ENCODE measurements at regions not wholly inside any gene's neighbourhood (a gene's known extent, or its start where the extent isn't known, plus 50 kb on each side); places are given as distances from the start of the nearest gene placed in this dataset.
"Not testable (repeated sequence)": the region's sequence is repeated elsewhere in the genome, so short reads cannot be mapped to it uniquely, and the experiment has no call there.

DNA sequence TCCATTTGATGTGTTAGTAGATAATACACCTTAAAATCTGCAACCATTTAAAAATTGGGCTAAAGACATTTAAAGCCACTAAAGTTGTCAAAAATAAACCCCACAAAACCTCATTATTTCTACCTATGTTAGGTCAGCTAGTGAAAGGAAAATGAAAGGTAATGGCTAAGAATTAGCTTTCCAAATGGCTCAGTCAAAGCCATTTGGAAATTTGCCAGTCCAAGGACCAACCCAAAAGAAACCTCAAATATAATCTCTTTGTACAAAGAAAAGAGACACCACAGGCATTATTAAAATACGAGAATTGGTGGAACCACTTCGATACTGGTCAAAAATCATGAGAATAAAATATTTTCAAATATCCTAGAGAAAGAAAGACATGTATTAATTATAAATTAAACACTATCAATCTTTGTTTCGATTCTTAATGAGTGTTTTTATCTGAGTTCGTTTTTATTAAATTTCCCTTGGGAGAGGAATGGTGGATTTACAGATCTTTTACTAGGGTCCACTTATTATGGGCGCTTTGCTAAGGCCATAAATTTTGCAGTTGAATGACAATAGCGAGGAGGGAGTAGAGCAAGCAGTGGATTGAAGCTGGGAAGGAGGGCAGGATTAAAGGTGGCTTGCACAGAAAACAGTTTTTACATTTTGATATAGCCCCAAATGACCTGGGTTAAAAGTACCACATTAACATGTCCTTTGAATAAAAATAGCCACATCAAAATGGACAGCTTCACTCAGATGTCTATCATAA lies 116.8 kb upstream of the SHB start:
- no peak for DNase-seq (ENCODE audit: low spot score)

GRCh38 chr9:38183994-38184568 lies 115.1 kb upstream of the SHB start:
- DNase-seq (ENCODE audit: low spot score) = peak; percentile 52

DNA sequence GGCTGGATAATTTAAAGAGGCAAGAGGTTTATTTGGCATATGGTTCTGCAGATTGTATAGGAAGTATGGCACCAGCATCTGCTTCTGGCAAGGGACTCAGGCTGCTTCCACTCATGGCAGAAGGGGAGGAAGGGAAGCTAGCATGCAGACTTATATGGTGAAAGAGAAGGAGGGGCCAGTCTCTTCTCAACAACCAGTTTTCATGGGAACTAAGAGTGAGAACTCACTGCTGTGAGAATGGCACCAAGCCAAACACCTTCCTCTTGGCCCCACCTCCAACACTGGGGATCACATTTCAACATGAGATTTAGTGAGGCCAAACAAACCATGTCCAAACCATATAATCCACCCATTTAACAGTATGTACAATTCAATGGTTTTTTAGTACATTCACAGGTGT lies 113.3 kb upstream of the SHB start:
- peak; percentile 33 for DNase-seq (ENCODE audit: low spot score)

DNA sequence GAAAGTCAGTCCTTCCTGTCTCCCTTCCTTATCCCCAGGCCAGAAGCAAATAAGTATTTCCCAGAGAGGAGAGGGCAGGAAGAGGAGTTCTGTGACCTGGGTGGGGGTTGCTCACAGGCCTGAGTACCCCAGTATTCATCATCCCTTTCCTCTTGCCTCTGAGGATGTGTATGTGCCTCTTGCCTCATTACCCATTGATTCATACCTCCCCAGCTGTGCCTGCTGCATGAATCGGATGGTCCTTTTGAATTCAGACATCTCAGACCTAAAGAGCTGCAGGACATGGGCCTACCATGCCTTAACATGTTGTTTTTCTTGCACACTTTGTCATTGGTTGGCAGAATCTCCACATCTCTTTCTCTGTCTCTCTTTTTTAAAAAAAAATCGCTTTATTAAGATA lies 112.8 kb upstream of the SHB start:
- DNase-seq (ENCODE audit: low spot score) = no peak

GRCh38 chr9:38181232-38181631 lies 112.2 kb upstream of the SHB start:
- DNase-seq (ENCODE audit: low spot score) = no peak

- no peak for DNase-seq (ENCODE audit: low spot score)
Measured at GRCh38 chr9:38180656-38181055, 111.6 kb upstream of the SHB start.

DNA sequence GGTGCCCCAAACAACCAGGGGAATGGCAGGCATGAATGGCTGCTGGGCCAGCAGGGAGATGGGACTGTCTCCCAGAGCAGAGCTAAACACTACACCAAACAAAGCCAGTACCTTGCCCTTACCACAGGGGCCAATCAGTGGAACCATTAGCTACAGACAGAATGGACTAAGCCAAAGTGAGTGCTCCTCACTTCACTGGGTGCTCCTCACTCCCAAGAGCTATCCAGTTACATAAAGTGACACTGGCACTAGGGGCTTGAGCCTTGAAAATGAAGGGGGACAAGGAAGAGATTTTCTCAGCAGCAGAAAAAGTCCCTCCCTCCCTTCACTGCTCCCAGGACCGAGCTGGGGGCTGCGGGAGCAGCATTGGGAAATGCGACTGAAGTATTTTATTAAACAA lies 110.9 kb upstream of the SHB start:
- no peak for DNase-seq (ENCODE audit: low spot score)

- no peak for DNase-seq (ENCODE audit: low spot score)
Measured at GRCh38 chr9:38178237-38178636, 109.2 kb upstream of the SHB start.

DNA sequence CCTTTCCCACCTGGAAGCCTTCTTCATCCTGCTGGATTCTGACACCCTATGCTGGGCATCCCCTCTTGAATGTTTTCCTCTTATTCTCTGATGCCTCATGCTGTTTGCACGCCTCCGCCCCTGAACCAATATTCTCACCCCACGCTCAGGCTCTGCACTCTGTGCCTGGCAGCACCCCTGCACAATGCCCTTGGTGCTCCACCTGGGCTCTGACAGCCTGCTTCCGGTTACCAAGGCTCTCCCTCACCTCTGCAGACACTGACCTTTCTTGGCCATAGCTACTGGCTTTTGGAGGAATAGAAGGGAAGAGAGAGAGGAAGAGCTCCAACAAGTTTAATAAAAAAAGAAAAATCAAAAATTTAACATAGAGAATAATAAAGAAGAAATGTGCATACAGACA lies 108.7 kb upstream of the SHB start:
- DNase-seq (ENCODE audit: low spot score) = no peak

GRCh38 chr9:38176251-38176650 lies 107.2 kb upstream of the SHB start:
- DNase-seq (ENCODE audit: low spot score) = no peak

- DNase-seq (ENCODE audit: low spot score) = no peak
Measured at GRCh38 chr9:38175423-38175822, 106.4 kb upstream of the SHB start.

DNA sequence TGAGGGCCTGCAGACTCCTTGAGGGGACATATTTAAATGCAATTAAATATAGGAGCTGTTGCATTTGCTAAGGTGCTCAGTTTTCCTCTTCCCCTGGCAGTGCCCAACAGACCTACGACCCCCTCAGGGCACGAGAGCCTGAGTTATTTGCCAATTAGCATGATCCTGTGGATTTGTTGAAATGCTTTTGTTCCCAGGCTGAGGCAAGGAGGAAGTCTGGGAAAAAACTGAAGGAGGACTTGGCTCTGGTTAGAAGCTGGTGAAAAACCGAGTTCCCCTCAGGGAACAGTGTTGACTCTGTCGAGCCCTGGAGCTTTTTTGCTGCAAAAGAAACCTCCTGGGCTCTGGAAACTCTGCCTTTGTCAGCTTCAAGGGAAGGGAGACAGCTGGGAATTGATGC lies 103.6 kb upstream of the SHB start:
- DNase-seq (ENCODE audit: low spot score) = no peak

GRCh38 chr9:38171926-38172325 lies 102.9 kb upstream of the SHB start:
- no peak for DNase-seq (ENCODE audit: low spot score)

GRCh38 chr9:38171538-38171884 lies 102.5 kb upstream of the SHB start:
- DNase-seq (ENCODE audit: low spot score) = no peak

DNA sequence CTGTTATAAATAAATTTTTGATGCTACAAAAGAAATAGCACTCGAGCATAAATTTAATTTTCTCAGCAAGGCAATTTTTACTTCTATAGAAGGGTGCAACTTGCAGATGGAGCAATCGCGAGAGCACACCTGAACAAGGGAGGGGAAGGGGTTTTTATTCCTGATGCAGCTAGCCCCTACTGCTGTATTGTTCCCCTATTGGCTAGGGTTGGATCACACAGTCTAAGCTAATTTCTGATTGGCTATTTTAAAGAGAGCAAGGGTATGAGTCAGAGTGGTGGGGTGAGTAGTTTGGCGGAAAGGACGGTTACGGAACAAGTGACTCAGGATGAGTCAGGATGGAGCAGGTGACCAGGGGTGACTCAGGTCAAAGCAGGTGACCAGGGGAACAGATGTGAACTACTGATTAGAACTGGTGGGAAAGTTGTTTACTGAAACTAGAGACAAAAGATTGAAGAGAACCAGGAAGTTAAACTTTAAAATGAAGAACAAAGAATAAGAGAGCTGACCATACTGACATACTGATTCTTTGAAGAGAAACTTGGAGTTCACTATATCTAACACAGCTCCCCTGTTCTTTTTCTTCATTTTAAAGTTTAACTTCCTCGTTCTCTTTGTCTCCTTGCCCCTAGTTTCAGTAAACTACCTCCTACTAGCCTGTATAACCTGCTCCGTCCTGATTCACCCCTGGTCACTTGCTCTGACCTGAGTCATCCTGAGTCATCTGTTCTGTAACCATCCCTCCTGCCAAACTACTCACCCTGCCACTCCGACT lies 101.9 kb upstream of the SHB start:
- peak; percentile 68 for DNase-seq (ENCODE audit: low spot score)

GRCh38 chr9:38170155-38170554 lies 101.1 kb upstream of the SHB start:
- not testable (repeated sequence) for DNase-seq (ENCODE audit: low spot score)

DNA sequence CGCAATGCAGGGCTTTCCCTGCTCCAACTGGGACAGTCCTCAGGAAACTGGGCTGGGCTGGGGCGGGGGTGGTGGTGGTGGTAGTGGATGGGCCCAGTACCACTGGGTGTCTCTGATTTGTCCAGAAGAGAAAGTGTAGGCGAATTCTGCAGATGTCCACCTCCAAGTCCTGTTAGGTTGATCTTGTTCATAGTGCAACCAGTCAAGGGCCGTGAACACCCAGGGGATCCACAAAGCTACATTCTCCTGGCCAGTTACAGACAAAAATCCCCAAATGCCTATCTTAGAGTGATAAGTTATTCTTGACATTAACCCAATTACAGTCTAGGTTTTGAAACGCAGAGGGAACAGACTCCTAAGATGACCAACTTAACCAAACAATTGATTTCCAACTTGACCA lies 97.5 kb upstream of the SHB start:
- DNase-seq (ENCODE audit: low spot score) = no peak

GRCh38 chr9:38164659-38165221 lies 95.7 kb upstream of the SHB start:
- no peak for DNase-seq (ENCODE audit: low spot score)

GRCh38 chr9:38163518-38163917 lies 94.5 kb upstream of the SHB start:
- no peak for DNase-seq (ENCODE audit: low spot score)

- DNase-seq (ENCODE audit: low spot score) = no peak
Measured at GRCh38 chr9:38162332-38163211, 93.5 kb upstream of the SHB start.

- peak; percentile 65 for DNase-seq (ENCODE audit: low spot score)
Measured at GRCh38 chr9:38160613-38161215, 91.7 kb upstream of the SHB start.

All from H4 (cell line).